ENCODE measurements at regions not wholly inside any gene's neighbourhood (a gene's known extent, or its start where the extent isn't known, plus 50 kb on each side); places are given as distances from the start of the nearest gene placed in this dataset.

DNA sequence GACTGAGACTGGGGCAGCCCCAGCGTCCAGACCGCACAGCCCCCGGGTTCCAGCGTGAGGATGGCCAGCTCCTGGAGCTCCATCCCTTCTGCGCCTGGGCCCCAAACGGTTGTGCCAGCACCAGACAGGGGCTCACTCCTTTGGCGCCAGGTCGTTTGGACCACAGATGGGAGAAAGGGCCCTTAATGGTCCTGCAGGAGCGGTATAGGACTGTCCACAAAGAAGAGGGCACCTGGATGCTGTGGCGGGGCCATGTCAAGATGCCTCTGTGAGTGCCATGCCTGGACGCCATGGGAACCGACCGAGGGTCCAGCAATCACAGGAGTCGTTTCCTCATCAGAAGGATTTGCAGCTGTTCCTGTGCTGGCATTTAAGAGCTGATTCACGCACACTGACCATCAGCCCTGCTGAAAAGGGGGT, 82.7 kb downstream of the DLL1 start:
- TF ChIP-seq, protein P1, sequence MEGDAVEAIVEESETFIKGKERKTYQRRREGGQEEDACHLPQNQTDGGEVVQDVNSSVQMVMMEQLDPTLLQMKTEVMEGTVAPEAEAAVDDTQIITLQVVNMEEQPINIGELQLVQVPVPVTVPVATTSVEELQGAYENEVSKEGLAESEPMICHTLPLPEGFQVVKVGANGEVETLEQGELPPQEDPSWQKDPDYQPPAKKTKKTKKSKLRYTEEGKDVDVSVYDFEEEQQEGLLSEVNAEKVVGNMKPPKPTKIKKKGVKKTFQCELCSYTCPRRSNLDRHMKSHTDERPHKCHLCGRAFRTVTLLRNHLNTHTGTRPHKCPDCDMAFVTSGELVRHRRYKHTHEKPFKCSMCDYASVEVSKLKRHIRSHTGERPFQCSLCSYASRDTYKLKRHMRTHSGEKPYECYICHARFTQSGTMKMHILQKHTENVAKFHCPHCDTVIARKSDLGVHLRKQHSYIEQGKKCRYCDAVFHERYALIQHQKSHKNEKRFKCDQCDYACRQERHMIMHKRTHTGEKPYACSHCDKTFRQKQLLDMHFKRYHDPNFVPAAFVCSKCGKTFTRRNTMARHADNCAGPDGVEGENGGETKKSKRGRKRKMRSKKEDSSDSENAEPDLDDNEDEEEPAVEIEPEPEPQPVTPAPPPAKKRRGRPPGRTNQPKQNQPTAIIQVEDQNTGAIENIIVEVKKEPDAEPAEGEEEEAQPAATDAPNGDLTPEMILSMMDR (IDR thresholded peaks at IDR 0.05): no peak
- TF ChIP-seq POLR2A (IDR thresholded peaks at IDR 0.05): no peak
